HG03159 (cell line): ENCODE measurements at regions not wholly inside any gene's neighbourhood (a gene's known extent, or its start where the extent isn't known, plus 50 kb on each side); places are given as distances from the start of the nearest gene placed in this dataset.

ENCODE experiments used
- ATAC-seq: cut with Tn5 transposase; IDR thresholded peaks from one replicate; pipeline ENCODE4 v1.9.1; 2021; ENCODE audit warnings: mild to moderate bottlenecking, moderate library complexity; ENCODE audit not compliant: unreplicated experiment

- no peak for ATAC-seq
Observed at GRCh38 chr12:4223273-4223845, 50.2 kb upstream of the CCND2 start.

GRCh38 chr12:4221258-4221620 is 52.3 kb upstream of the CCND2 start:
- ATAC-seq: no peak

DNA sequence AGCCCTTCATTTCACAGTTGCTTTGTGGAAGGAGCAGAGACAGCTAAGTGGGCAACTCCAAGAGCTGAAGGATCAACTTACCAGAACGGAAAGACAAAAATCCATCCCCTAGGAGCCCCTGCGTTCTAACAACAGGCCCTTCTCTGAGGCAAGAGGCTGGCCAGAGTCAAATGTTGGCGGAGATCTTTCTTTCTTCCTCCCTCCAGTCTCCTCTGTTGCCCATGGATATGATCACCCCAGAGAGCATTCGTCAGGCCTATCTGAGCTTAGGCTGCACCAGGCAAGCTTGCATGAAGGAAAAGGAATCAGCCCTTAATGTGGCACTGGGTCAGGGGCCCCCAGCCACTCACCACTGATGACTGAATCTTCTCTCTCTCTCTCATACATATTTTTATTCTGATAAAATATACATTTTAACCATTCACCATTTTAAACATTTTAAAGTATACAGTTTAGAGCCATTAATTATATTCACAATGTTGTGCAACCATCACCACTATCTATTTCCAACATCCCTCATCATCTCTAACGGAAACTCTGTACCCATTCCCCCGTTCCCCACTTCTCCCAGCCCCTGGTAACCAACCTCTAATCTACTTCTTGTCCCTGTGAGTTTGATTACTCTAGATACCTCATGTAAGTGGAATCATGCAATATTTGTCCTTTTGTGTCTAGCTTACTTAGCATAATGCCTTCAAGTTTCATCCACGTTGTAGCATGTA is 52.9 kb upstream of the CCND2 start:
- no peak for ATAC-seq

- no peak for ATAC-seq
Observed at GRCh38 chr12:4217091-4217490, 56.5 kb upstream of the CCND2 start.

GRCh38 chr12:4216187-4216927 is 57.2 kb upstream of the CCND2 start:
- ATAC-seq: no peak

- ATAC-seq: peak; percentile 70
Observed at GRCh38 chr12:4215229-4216186, 58.1 kb upstream of the CCND2 start.

GRCh38 chr12:4214877-4215228 is 58.7 kb upstream of the CCND2 start:
- ATAC-seq: peak; percentile 16

DNA sequence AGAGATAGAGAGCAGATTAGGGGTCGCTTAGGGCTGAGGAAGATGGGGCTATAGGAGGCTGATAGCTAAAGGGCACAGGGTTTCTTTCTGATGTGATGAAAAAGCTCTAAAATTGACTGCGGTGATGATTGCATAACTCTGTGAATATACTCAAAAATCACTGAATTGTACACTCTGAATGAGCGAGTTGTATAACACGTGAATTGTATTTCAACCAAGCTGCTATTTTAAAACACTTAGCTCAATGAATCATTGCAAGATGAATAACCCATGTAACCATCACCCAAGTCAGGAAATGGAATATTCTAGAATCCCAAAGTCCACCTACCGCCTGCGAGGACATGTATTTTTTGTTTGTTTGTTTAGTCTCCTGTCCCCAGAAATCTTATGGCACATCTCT is 60.1 kb upstream of the CCND2 start:
- no peak for ATAC-seq

DNA sequence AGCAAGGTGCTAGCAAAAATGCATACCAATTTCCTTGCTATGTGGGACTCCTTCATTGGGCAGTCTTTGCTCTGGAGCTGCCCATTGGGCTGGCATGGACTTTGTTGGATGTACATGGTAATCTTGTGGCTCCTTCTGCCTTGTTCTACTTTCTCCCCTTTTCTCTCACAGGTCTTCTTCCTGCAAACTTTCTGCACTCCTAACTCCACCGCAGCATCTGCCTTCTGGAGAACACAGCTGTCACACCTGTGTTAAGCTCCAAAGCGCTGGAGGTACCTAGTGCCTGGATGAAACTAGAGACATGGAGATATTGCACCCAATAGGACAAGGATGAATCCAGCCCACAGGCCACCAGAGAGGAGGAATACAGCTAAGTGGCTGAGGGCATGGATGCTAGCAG is 60.7 kb upstream of the CCND2 start:
- ATAC-seq: no peak

GRCh38 chr12:4211372-4211771 is 62.2 kb upstream of the CCND2 start:
- ATAC-seq: no peak

DNA sequence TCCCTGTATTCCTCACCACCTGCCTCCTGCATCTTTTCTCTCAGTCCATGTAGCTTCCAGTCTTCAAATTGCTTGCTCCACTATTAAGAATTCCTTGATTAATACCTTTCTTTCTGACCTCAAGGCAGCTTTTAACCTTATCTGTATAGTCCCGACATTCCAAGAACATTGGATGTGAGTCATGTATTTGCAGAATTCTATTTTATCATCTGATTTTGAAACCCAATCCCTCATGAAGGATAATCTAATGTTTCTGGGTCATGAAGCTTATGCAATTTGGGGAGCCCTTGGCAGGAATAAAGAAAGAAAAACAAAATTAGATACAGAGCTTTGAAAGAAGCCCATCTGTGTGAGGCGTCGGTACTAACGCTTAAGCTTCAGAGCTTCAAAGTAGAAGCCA is 63.4 kb upstream of the CCND2 start:
- ATAC-seq: no peak

- no peak for ATAC-seq
Observed at GRCh38 chr12:4206470-4206869, 67.1 kb upstream of the CCND2 start.

DNA sequence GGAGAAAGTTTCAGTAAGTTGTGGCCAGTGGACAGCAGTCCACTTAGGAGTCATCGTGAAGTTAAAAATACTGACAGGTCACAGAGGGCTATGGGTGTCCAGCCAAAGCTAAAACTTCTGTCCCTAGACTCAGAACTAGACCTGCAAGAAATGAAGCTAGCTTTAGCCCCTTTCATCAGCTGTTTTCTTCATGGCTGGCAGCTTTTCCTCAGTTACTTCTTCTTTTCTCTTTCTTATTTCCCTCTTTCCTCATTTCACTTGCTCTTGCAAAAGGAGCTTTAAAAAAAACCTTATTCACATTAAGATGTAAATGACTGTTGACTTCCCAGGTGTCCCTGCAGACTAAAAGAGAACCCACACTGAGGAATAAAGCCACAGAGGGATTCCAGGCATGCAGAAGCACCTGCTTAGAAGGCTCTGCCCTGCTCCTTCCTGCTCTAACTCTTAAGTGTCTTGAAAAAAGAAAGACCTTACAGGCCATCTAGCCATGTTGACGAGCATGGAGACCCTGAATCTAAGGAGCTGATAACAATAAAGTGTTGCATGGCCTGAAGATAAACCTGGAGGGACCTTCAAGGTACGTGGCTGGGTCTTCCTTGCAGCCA is 69.7 kb upstream of the CCND2 start:
- no peak for ATAC-seq

DNA sequence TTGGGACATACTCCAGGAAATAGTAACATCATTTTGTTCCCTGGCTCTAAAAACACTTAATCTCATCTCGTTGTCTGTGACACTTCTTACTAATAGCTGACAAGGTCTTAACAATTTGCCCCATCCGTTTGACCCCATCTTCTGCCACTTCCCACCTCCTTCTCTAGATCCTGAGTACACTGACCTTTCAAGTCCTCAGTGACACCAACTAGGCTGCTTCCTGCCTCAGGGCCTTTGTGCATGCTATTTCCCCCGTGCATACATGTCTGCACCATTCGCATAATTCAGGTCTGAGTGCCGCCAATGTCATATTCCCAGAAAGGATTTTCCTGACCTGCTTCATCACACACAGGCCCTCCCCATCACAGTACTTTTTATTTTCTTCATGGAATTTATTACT is 70.6 kb upstream of the CCND2 start:
- ATAC-seq: no peak

- no peak for ATAC-seq
Observed at GRCh38 chr12:4202487-4202886, 71.1 kb upstream of the CCND2 start.

DNA sequence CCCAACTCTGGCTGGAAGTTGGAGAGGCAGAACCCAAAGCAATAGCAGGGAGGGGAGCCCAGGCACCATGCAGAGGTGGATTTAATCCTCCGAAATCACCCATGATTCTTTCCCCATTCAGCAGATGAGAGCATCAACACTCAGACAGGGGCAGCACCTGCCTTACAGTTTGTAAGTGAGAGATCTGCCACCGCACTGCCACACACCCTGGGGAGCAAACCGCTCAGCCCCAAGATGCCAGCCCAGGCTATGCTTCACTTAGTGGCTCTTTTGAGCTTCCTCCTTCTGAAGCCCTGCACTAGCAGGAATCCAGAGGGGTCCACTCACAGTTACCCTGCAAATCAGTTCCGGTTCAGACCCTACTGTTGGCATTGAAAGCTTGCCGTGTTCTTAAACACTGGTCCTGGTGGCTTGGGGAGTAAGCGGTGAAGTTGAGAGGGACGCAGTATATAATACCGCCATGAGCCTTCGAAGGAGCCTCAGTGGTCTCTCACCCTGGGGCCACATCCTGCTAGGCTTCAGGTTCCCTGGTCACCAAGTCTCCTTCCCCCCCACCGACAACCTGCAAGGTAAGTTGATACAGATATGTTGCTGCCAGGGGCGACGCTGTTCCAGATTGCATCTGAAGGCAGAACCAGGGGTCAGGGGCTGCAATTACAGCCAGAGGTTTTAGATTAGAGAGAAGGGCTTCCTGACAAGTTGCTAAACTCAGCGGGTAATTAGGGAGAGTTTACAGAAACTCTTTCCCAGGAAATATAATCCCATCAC is 72.0 kb upstream of the CCND2 start:
- no peak for ATAC-seq

DNA sequence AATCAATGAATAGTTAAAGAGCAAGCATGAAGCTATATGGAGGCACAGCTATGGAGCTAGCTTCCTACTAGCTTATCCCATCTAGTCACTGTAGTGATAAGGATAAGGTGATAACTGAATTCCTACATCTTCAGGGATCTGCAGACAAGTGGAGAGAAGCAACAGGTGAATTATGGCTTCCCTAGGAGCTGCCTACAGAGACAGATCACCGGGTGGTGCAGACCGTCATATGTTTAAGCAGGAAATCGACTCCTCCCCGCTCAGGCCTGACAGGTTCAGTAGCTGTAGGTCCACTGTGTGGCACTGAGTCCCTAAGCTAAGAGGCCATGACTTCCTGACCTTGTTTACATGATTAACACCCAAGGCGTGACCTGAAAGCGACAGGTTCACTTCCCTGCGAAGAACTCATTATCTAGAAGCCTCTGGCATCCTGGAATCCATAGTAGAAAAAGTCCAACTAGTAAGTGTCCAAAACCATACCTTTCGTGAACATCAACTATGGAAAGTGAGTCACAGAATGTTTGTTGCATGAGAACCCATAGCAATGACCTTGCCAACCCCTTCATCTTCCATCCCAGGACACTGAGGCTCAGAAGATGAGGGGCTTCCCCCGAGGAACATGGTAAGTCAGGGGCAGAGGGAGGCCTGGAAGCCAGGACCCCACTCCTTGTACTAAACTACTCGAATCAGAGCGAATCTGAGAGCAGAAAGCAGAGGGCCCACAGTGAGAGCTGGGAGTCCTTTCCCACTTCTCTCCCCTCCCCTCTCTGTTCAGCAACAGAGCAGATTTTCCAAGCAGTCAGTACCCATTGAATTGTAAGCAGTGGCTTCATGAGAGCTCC is 75.4 kb upstream of the CCND2 start:
- no peak for ATAC-seq

DNA sequence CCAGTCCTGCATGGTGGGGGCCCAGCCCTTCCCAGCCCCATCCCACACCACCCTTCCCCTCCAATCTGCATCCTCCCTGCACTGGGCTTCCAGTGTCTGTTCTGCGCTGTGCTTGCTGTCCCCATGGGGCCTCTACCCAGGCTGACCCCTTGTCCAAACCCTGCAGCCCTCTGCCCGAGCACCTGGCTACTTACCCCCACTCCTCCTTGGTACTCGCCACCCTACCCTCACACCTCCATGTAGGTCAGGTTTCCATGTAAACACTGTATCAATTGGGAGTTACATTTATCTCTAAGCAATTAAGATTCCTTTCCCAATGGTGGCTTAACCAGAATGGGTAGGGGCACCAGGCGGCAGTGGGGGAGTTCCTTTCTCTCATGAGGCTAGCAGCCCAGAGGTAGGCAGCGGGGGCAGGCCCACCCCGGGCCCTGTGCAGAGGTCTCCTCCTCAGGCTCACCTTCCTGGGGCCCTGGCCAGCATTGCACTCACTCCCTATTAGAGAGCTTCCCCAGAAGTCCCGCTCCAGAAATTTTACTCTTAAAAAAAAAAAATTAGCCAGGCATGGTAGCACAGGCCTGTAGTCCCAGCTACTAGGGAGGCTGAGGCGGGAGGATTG is 76.6 kb upstream of the CCND2 start:
- ATAC-seq: no peak

DNA sequence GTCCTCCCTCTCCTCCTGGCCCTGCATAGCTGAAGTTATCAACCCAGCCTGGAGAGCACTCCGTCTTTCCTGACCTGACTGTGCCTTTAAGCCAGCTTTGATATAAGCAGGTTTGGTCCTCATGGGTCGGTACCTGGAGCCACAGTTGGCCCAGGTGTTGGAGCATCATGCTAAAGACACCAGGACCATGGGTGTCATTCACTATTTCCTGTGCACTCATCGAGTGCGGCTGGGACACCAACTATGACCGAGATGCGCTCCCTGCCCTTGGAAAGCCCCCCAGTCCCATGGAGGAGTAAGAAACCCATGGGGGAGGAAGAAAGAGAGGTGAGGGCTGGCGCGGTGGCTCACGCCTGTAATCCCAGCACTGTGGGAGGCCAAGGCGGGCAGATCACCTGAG is 78.9 kb upstream of the CCND2 start:
- ATAC-seq: no peak
